ENCODE measurements at regions not wholly inside any gene's neighbourhood (a gene's known extent, or its start where the extent isn't known, plus 50 kb on each side); places are given as distances from the start of the nearest gene placed in this dataset.

DNA sequence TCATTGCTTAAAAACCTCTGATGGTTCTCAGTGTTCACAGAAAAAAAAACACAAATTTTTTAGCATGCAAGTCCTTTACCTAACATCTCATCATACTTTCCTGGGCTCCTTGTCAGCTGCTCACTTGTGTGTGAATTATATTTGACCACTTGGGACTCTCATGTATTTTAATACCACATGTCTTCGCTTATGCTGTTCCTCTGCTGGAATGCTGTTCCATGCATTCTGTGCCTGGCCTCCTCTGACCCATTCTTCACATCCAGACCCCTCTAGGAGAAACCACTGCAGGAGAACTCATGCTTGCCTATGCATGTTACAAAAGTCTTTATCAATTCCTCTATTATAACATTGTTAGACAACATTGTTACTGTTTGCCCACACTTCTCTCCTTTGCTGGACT lies 157.6 kb downstream of the PDGFRA start:
- TF ChIP-seq POLR2A (IDR thresholded peaks at IDR 0.05) (no peak), EP300 (IDR thresholded peaks at IDR 0.05; ENCODE audit: low read depth) (no peak), POLR2AphosphoS5 (IDR thresholded peaks at IDR 0.05) (no peak)
- TF ChIP-seq, protein P1, sequence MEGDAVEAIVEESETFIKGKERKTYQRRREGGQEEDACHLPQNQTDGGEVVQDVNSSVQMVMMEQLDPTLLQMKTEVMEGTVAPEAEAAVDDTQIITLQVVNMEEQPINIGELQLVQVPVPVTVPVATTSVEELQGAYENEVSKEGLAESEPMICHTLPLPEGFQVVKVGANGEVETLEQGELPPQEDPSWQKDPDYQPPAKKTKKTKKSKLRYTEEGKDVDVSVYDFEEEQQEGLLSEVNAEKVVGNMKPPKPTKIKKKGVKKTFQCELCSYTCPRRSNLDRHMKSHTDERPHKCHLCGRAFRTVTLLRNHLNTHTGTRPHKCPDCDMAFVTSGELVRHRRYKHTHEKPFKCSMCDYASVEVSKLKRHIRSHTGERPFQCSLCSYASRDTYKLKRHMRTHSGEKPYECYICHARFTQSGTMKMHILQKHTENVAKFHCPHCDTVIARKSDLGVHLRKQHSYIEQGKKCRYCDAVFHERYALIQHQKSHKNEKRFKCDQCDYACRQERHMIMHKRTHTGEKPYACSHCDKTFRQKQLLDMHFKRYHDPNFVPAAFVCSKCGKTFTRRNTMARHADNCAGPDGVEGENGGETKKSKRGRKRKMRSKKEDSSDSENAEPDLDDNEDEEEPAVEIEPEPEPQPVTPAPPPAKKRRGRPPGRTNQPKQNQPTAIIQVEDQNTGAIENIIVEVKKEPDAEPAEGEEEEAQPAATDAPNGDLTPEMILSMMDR (IDR thresholded peaks at IDR 0.05): no peak
- DNase-seq: no peak
- in situ Hi-C loops (cut with MboI; ENCODE audit: low pct_ligation_motif_present in 1 of 4, low pct_unique_long_range_greater_than_20kb in 1 of 4, low sequenced_read_pairs in 3 of 4): no loop called here
- Histone ChIP-seq H3K36me3 (no peaks in the 10 kb centered on the region), H3K4me1 (no peaks in the 10 kb centered on the region), H3K27me3 (no peaks in the 10 kb centered on the region), H3K27ac (no peak overlapping the region), H3K4me3 (no peak overlapping the region), H3K9me3 (no peaks in the 10 kb centered on the region)
- 100% methylated on average over 1 of the region's 1 CpG for WGBS, 2 donors (ENCODE audit: low coverage in 1 of 2)
- intact Hi-C loops (cut with DNase I; ENCODE audit: low total_unique reads): no loop called here

GRCh38 chr4:54390670-54391069 lies 161.6 kb downstream of the PDGFRA start:
- Histone ChIP-seq H3K36me3 (no peaks in the 10 kb centered on the region), H3K4me1 (no peaks in the 10 kb centered on the region), H3K27ac (no peak overlapping the region), H3K4me3 (no peak overlapping the region), H3K9me3 (no peaks in the 10 kb centered on the region), H3K27me3 (no peaks in the 10 kb centered on the region)
- TF ChIP-seq EP300 (IDR thresholded peaks at IDR 0.05; ENCODE audit: low read depth): no peak
- TF ChIP-seq, protein P1 (IDR thresholded peaks at IDR 0.05): no peak
- no peak for TF ChIP-seq POLR2A (IDR thresholded peaks at IDR 0.05)
- DNase-seq: no peak
- intact Hi-C loops (cut with DNase I; ENCODE audit: low total_unique reads): no loop called here
- WGBS, 2 donors (ENCODE audit: low coverage in 1 of 2): 55% methylated on average over 3 of the region's 3 CpGs; no CpG with 5 or more reads in 1 of the 2 donors
- in situ Hi-C loops (cut with MboI; ENCODE audit: low pct_ligation_motif_present in 1 of 4, low pct_unique_long_range_greater_than_20kb in 1 of 4, low sequenced_read_pairs in 3 of 4): no loop called here

- H3K4me1 ChIP-seq: no peaks in the 10 kb centered on the region
- intact Hi-C loops (cut with DNase I; ENCODE audit: low total_unique reads) (no loop called here), in situ Hi-C loops (cut with MboI; ENCODE audit: low pct_ligation_motif_present in 1 of 4, low pct_unique_long_range_greater_than_20kb in 1 of 4, low sequenced_read_pairs in 3 of 4) (no loop called here)
- no peak overlapping the region for H3K4me3 ChIP-seq
- no peaks in the 10 kb centered on the region for H3K36me3 ChIP-seq
- WGBS, 2 donors (ENCODE audit: low coverage in 1 of 2): 18% methylated on average over 3 of the region's 3 CpGs; no CpG with 5 or more reads in 1 of the 2 donors
- H3K9me3 ChIP-seq: no peaks in the 10 kb centered on the region
- DNase-seq: no peak
- H3K27me3 ChIP-seq: no peaks in the 10 kb centered on the region
- H3K27ac ChIP-seq: no peak overlapping the region
- TF ChIP-seq EP300 (IDR thresholded peaks at IDR 0.05; ENCODE audit: low read depth) (no peak), POLR2A (IDR thresholded peaks at IDR 0.05) (no peak), POLR2AphosphoS5 (IDR thresholded peaks at IDR 0.05) (no peak)
- TF ChIP-seq, protein P1 (IDR thresholded peaks at IDR 0.05): no peak
Observed at GRCh38 chr4:54391104-54391503, 162.0 kb downstream of the PDGFRA start.

DNA sequence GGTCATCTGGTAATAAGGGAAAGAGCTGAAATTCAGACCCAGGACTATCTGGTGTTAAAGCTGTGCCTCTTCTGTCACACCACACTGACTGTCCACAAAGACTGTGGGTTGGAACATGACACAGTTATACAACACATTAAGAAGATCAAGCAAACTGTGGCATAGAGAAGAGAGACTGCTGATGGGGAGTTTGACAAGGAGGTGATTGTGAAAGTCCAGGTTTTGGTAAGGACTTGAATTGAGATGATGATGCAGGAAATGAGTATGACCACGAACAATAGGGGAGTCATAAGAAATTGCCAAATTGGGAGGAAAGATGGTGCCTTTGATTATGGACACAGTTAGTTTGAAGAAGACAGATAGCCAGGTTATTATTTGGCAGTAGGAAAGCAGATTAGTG lies 163.4 kb downstream of the PDGFRA start:
- in situ Hi-C loops (cut with MboI; ENCODE audit: low pct_ligation_motif_present in 1 of 4, low pct_unique_long_range_greater_than_20kb in 1 of 4, low sequenced_read_pairs in 3 of 4) (no loop called here), intact Hi-C loops (cut with DNase I; ENCODE audit: low total_unique reads) (no loop called here)
- no peak for DNase-seq
- WGBS, 2 donors (ENCODE audit: low coverage in 1 of 2): 44 to 48% methylated on average over 1 of the region's 1 CpG
- TF ChIP-seq POLR2A (IDR thresholded peaks at IDR 0.05) (no peak), EP300 (IDR thresholded peaks at IDR 0.05; ENCODE audit: low read depth) (no peak)
- TF ChIP-seq, protein P1 (IDR thresholded peaks at IDR 0.05): no peak
- Histone ChIP-seq H3K9me3 (no peaks in the 10 kb centered on the region), H3K27me3 (no peaks in the 10 kb centered on the region), H3K4me3 (no peak overlapping the region), H3K27ac (no peak overlapping the region), H3K4me1 (no peaks in the 10 kb centered on the region), H3K36me3 (no peaks in the 10 kb centered on the region)

All from transverse colon (tissue), 4 donors.